CD4-positive, alpha-beta T cell treated with Interferon alpha-2 for 1 hour (primary cell): ENCODE measurements at regions not wholly inside any gene's neighbourhood (a gene's known extent, or its start where the extent isn't known, plus 50 kb on each side); places are given as distances from the start of the nearest gene placed in this dataset.
"Not testable (repeated sequence)": the region's sequence is repeated elsewhere in the genome, so short reads cannot be mapped to it uniquely, and the experiment has no call there.

Experiments used
- DNase-seq, 2 donors: peaks; one replicate each; pipeline ENCODE4 v3.0.0-alpha.2; 2020 to 2022

DNA sequence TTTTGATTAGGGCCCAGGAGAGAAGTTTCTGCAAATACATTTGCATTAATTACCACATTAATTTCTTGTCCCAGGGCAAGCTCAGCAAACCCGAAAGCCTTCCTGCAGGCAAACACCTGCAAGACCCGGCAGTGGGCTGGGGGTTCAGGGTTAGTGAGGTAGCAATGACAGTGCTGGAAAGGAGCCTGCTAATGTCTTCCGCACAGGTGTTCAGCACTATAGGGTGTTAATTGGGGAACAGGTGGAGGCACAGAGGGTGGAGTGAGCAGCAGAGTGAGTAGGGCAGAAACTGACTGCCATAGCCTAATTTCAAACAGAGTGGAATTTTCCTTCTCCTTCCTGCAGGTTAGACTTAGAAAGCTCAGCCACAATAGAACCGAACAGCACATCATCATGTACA is 50.9 kb upstream of the UBASH3B start:
- no peak for DNase-seq

DNA sequence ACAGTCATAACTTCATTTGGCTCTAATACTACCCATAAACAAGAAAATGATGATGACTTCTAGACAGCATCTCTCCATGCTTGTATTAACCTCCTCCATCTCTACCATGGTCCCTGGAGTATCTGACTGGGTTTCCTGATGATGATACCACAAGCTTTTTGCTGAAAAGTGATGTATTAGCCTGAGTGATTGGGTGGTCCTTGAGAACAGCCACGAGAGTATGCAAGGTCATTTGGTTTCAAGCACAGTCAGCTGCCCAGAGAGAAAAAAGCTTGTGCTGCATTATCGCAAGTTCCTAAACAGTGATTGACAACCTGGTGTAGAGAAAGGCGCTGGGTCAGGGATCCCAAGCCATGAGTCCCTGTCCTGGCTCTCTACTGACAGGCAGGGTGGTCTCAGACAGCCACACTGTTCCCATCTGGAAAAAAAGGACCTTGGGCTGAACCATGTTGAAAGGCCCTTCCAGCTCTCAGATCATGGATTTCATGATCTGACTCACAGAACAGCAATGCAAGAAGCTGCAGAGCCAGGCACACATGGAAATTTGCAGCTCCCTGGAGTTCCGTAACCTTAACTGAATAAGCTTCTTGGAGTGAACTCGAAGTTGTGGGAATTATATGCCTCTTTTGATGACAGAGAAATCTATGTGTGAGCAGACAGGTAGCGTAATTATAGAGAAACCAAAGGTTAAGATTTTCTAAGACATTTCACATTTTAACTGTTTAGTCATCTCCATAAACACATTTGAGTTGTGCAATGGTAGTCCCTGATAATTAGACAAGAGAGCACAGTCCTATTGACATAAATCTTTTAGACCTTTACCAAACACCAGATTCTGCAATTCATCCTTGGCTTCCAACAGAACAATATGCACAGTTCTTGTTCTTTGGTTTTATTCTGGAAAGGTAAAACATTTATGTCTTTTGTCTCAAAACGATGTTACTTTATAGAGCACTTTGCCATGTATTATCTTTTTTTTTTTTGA is 54.1 kb upstream of the UBASH3B start:
- no peak for DNase-seq

DNA sequence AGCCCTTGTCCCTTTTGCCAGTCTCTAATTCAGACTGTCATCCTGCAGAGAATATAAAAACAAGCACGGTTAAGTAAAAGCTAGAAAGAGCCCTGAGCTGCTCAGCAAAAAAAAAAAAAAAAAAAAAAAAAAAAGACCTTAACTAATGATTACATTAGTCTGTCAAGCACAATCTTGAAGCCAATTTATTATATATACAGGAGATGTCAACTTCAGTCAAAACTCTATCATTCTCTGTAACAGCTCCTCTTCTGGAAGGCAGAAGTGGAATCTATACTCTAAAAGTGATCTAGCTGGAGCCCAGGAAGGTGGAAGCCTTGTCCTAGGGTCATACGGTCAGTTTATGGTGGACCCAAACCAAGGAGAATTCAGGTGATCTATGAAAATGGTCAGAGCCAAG is 55.2 kb upstream of the UBASH3B start:
- DNase-seq: no peak

DNA sequence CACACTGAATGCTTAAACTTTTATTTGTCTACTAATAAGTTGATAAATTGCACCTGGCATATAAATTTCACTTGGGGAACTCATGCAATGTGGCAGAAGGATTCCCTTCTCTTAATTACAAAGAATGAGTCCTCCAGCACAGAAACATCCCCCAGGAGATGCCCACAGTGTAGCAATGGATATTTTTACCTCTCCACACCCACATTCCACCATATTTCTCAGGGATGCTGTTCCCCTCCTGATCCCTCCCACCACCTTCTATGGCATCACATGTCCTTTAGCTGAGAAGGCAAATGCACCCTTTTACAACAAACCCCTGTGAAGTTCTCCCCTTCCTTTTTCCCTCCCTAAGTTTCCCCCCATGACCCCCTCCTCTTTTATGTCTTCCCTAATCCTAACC is 56.1 kb upstream of the UBASH3B start:
- DNase-seq: no peak

DNA sequence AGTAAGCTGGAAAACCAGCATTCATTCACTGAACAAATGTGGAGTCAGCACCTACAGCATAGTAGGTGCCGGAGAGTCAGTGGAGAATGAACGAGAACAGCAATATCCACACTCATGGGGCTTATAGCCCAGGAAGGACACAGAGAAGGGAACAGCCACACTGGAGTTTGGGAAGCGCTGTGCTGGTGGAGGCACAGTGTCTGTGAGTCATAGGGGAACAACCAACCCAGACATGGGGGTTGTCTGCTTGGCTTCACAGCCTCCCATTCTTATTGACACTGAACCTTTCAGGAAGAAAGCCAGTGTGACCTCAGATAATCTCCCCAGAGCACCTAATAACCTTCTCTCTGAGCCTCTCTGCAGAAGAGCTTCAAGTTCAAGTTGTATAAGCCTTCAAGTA is 56.6 kb upstream of the UBASH3B start:
- DNase-seq: no peak

DNA sequence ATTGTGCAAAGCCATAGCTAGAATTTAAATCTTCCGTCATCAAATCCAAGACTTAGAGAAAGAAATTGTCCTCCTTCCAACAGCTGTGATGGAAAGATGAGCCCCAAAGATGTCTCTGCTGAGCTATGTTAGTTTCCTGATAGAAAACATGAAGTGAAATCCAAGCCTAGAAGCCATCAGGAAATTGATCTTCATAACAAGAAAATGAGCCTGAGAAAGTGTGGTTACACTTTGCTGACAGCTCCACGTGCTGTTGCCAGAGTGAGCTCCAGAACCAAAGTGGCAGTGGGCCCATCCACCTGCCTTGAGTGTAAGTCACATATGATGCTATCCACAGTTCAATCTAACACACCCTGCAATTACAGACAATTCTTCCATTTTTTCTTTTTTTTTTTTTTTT is 58.0 kb upstream of the UBASH3B start:
- DNase-seq: no peak

DNA sequence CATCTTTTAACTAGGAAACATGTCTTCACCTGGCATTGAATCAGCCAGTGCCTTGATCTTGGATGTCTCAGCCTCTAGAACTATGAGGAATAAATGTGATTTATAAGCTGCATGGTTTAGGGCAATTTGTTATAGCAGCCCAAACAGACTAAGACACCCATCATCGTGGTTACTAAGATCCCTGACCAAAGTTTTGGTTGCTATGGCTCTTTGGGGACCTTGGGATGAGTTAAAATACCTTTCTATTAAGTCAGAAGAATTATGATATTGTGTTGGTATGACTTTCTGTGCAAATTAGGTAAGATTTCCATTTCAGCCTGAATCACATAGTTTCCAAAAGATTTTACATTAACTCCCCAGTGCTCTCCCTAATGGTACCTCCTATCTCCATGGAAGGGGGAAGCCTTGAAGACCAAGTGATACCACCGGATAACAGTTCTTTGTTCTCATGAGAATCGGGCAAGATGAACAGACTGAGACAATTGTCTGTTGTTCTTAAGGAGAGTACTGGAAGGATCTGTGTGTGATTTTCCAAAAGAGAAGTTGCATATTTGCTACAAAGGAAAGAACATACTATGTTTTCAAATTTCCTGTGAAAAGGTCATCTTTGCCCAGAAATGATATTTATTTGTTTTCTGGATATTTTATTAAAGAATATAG is 60.4 kb upstream of the UBASH3B start:
- DNase-seq: no peak

DNA sequence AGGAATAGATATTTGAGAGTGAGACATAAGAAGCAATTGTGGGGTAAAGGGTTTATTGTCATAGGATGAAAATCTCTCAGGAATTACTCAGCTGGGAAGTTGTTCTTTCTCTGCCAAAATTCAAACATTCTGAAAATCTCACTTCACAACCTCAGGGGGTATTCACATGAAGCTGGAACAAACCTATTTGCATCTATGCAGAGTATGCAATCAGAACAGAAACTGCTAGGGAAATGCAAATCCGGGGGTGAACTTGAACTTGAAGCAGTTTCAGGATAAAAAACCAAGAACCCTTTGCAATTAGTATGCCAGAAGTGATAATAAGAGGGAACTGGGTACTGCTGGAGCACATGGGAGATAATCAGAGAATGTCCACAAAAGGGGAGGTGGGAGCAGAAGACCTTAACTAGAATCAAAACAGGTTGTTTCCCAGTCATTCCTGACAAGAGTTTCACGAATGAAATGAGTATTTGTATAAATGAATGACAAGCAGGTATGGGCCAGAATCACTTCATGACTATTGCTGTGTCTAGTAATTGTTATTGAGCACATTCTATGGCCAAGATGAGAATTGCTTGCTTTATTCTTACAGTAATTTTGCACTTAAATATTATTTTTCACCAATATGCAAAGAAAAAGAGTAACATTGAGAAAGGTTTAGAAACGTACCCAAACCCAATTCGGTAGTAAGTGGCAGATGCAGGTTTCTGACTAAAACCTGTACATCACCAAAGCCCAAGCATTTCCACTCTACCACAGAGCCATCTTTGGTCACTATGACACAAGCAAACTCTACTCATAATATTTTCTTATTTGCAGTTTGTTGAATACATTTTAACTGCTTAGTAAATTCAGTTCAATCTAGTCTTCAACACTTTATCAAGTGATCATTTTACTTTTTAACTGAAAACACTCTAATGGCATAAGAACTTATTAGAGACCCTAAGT is 61.8 kb upstream of the UBASH3B start:
- no peak for DNase-seq

DNA sequence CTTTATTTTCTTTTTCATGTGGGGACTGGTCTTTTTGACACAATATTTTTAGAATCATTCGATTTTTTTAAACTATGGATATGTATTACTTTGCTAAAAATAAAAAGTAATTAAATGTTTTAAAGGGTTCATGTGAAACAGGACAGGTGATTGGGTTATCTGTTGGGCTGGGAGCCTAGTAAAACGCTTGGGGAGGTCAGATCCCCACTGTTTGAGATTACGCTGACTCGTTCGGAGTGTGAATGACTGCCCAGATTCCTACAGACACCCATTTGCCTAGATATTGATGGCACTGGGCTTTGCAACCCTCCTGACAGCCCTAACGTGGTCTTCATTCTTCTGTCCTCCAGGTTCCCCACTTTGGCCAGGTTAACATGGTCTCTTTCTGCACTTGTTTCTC is 62.9 kb upstream of the UBASH3B start:
- DNase-seq: no peak

DNA sequence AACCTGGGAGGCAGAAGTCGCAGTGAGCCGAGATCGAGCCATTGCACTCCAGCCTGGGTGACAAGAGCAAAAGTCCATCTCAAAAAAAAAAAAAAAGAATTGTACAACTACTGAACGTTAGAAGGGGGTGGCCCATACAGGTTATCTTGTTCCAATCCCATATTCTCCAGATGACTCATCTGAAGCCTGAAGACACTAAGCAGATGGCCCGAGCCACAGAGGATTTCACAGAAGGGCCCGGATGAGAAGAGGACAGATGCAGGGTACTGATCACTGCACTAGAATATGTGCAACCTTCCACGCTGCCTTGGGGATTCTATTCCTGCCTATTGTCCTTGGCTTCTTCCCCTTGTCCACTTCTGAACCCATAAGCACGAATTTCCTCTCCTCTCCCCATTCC is 70.9 kb upstream of the UBASH3B start:
- DNase-seq: no peak

DNA sequence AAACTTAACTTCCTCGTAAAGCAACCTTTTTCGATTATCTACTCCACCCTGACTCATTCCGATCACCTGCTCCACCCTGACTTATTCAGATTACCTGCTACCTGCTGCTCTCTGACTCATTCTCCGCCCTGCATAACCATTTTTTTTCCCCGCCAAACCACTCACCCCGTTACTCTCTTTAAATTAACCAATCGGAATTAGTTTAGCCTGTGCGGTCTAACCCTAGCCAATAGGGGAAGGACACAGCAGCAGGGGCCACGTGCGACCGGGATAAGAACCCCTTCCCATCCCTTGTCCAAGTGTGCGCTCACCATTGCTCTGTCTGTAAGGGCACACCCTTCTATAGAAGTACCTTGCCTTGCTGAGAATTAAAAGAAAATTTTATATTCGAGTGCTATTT is 75.5 kb upstream of the UBASH3B start:
- not testable (repeated sequence) for DNase-seq

DNA sequence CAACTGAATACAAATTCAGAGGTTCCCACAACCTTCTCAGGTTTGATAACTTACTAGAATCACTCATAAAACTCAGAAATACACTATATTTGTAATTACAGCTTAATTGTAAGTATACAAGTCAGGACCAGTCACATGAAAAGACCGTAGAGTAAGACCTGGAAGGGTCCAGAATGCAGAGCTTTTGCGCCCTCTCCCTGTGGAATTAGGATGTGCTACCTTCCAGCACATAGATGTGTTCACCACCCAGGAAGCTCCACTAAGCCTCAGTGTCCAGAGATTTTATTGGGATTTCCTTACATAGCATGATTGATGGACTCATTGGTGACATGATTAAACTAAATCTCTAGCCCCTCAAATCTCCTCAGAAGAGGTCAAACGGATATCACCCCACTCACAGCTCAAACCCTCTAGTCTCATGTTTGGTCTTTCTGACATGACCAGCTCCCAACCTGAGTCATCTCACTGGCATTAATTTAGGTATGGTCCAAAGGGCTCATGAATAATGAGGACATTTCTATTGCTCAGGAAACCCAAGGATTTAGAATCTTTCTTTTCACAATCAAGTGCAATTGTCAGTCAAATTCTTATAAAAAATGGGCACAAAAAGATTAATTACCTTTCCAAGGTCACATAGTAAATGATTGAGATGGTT is 77.2 kb upstream of the UBASH3B start:
- no peak for DNase-seq

DNA sequence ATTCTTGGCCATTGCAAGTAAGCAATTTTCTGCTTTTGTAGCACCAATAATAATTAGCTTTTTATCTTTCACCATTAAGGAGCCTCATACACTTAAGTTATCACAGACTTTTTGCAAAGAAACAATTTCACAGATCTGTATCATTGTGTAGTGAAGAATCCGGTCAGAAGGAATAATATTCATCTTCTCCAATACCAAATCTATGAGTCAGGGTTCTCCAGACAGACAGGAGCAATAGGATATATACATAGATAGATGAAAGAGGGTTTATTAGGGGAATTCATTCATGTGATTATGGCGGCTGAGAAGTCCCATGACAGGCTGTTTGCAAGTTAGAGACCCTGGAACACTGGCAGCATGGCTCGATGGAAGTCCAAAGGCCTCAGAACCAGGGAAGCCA is 82.9 kb upstream of the UBASH3B start:
- no peak for DNase-seq

DNA sequence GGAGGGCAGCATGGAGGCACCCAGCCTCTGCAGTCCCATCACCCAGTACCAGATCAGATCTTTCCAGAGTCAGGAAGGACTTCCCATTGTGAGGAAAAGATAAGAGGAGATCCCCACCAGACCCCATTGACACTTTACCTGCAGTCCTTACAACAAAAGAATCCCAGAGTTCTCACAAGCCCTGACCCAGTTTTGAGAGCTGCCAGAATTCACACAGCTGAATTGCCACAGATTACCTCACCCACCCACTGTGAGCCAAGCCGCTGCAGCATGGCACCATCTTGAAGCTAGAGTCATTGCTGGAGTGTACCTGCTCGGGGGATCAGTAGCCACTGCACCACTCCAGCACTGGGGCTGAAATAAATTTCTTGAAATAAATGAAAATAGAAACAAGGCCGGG is 91.8 kb upstream of the UBASH3B start:
- no peak for DNase-seq

DNA sequence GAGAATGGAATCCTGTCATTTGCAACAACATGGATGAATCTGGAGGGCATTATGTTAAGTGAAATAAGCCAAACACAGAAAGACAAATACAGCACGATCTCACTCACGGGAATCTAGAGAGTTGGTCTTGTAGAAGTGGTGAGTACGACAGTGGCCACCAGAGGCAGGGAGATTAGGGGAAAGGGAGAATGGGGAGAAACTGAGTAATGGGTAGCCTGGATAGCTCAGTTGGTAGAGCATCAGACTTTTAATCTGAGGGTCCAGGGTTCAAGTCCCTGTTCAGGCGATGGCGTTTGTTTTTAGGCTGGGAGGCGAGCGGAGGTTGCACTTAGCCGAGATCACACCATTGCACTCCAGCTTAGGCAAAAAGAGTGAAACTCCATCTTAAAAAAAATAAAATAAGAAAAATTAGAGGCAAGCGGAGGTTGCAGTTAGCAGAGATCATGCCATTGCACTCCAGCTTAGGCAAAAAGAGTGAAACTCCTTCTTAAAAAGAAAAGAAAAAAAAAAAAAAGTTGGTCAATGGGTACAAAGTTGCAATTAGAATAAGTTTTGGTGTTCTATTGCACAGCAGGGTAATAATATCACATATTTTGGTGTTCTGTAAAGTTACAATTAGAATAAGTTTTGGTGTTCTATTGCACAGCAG is 95.7 kb upstream of the UBASH3B start:
- no peak for DNase-seq

DNA sequence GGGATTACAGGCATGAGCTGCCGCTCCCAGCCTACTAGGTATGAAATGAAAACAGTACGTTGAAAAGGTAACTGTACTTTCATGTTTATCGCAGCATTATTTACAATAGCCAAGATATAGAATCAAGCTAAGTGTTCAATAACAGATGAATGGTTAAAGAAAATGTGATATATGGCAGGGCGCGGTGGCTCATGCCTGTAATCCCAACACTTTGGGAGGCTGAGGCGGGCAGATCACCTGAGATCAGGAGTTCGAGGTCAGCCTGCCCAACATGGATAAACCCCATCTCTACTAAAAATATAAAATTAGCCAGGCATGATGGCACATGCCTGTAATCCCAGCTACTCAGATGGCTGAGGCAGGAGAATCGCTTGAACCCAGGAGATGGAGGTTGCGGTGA is 96.3 kb upstream of the UBASH3B start:
- DNase-seq: not testable (repeated sequence)

DNA sequence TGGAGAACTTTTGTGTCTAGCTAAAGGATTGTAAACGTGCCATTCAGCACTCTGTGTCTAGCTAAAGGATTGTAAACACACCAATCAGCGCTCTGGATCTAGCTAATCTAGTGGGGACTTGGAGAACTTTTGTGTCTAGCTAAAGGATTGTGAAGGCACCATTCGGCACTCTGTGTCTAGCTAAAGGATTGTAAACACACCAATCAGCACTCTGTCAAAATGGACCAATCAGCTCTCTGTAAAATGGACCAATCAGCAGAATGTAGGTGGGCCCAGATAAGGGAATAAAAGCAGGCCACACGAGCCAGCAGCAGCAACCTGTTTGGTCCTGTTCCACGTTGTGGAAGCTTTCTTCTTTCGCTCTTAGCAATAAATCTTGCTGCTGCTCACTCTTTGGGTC is 98.4 kb upstream of the UBASH3B start:
- not testable (repeated sequence) for DNase-seq

DNA sequence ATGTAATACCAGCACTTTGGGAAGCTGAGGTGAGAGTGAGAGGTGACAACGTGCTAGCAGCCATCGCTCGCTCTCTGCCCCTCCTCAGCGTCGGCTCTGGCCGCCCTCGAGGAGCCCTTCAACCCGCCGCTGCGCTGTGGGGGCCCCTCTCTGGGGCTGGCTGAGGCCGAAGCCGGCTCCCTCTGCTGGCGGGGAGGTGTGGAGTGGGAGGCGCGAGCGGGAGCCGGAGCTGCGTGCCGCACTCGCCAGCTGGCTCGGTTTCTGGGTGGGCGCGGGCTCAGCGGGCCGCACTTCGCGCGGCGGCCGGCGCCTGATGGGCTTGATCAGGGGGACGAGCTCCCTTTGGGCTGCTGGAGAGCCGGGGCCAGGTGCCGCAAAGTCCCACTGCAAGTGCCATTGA is 98.9 kb upstream of the UBASH3B start:
- DNase-seq: peak; percentile 4 to 31

DNA sequence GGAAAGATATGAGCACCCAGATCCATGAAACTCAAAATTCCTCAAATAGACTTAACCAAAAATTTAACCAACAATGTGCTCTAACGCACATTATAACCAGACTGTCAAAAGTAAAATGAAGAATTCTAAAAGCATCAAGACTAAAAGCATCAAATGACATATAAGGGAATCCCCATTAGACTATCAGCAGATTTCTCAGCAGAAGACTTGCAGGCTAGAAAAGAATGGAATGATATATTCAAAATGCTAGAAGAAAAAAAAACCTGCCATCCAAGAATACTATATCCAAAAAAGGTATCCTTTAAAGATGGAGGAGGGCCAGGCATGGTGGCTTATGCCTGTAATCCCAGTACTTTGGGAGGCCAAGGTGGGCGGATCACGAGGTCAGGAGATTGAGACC is 117.5 kb upstream of the UBASH3B start:
- no peak for DNase-seq

DNA sequence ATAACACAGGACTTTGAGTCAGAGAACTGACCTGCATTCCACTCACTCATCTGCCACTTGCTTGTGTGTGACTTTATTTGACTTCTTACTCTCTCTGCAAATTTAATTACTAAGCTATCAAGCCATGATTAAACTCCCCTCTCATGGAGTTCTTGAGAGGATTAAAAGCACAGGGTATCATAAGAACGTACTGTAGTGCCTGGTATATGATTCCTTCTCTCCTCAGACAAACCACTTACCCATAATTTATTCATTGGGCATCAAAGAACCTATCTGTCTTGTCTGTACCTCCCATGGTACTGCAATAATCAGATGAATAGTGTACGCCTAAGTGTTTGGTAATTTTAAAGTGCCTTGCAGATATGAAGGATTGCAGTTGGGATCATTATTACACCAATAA is 130.6 kb upstream of the UBASH3B start:
- no peak for DNase-seq

DNA sequence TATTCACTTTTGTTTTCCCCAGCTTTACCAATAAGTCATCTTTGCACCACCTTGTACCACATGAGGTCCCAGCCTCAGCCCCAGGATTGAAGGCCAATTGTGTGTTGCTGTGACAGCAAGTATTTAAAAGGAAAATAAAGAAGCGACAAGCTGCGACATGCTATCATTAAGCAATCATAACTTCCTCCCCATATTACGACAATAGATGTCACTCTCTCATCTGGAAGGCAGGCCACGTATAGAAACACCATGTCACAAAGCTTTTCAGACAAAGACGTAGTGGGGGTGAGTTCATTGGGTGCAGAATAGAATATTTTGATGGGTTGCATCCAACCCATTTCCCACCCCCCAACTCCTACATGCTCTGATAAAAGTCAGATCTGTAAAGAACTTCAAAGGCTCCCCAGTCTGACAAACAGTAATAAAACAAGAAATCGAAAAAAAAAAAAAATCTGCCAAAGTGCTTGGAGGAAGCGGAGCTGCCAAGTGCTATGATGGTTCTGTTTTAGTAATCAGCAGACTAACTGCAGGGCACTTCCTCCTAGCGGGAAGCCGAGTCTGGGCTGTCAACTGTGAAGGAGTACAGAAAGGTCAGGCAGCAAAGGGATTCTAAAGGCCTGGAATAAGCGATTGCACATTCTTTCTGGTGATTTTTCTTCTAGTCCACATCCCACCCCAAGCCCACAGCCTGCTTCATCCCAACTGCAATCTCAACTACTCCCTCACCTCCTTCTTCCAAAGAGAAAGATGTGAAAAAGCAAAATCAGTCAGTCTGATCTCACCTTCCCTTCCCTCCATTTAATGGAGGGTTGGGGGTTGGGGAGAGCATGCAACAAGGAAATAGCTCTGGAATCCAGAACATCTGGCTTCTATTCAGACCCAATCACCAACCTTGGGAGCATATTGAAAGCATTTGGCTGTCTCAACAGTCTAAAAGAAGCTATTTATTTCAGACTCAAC is 131.4 kb upstream of the UBASH3B start:
- DNase-seq: no peak
